ENCODE measurements at regions not wholly inside any gene's neighbourhood (a gene's known extent, or its start where the extent isn't known, plus 50 kb on each side); places are given as distances from the start of the nearest gene placed in this dataset.

DNA sequence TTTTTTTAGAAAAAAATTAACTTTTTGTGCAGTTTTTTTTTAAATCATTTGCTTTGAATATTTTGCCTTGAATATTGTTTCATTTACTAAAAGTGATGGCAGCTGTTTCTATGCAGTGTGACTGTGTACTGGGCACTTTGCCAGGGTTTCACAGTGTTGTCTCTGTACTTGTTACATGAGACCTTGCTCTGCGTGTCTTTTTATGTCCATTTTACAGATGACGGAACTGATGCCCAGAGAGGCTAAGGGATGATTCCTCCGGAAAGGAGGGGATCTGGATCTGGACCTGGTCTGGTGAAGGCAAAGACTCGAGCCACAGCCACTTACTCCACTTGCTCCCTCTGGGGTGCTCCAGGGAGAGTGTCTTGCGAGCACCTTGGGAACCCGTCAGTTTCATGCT is 124.8 kb upstream of the PTCH1 start:
- TF ChIP-seq ZFX (IDR thresholded peaks at IDR 0.05) = no peak
- TF ChIP-seq, protein P1, sequence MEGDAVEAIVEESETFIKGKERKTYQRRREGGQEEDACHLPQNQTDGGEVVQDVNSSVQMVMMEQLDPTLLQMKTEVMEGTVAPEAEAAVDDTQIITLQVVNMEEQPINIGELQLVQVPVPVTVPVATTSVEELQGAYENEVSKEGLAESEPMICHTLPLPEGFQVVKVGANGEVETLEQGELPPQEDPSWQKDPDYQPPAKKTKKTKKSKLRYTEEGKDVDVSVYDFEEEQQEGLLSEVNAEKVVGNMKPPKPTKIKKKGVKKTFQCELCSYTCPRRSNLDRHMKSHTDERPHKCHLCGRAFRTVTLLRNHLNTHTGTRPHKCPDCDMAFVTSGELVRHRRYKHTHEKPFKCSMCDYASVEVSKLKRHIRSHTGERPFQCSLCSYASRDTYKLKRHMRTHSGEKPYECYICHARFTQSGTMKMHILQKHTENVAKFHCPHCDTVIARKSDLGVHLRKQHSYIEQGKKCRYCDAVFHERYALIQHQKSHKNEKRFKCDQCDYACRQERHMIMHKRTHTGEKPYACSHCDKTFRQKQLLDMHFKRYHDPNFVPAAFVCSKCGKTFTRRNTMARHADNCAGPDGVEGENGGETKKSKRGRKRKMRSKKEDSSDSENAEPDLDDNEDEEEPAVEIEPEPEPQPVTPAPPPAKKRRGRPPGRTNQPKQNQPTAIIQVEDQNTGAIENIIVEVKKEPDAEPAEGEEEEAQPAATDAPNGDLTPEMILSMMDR (conservative IDR thresholded peaks at IDR 0.05) = no peak

Data from C4-2B (cell line).